SU-DHL-6 (cell line): ENCODE measurements at regions not wholly inside any gene's neighbourhood (a gene's known extent, or its start where the extent isn't known, plus 50 kb on each side); places are given as distances from the start of the nearest gene placed in this dataset.

Source experiments
- CTCF ChIP-seq: fragments of 200-600 bp; sonication (generic); IDR thresholded peaks from one replicate; pipeline ENCODE4 v1.5.1; 2017; ENCODE audit warnings: antibody characterized with exemption, mild to moderate bottlenecking, low read length, moderate library complexity; ENCODE audit not compliant: insufficient read depth, poor library complexity, severe bottlenecking
- EZH2phosphoT487 ChIP-seq: fragments of 200-600 bp; sonication (generic), shearing (Covaris generic); conservative IDR thresholded peaks from 2 replicates; pipeline ENCODE4 v1.6.1; 2018; ENCODE audit warnings: mild to moderate bottlenecking, antibody characterized with exemption, low read length, moderate library complexity, mixed read lengths

- TF ChIP-seq EZH2phosphoT487, result no peak
- TF ChIP-seq CTCF, result no peak
These were observed 146.2 kb upstream of the SULF2 start for GRCh38 chr20:47931443-47931842.
